ENCODE measurements at regions not wholly inside any gene's neighbourhood (a gene's known extent, or its start where the extent isn't known, plus 50 kb on each side); places are given as distances from the start of the nearest gene placed in this dataset.

DNA sequence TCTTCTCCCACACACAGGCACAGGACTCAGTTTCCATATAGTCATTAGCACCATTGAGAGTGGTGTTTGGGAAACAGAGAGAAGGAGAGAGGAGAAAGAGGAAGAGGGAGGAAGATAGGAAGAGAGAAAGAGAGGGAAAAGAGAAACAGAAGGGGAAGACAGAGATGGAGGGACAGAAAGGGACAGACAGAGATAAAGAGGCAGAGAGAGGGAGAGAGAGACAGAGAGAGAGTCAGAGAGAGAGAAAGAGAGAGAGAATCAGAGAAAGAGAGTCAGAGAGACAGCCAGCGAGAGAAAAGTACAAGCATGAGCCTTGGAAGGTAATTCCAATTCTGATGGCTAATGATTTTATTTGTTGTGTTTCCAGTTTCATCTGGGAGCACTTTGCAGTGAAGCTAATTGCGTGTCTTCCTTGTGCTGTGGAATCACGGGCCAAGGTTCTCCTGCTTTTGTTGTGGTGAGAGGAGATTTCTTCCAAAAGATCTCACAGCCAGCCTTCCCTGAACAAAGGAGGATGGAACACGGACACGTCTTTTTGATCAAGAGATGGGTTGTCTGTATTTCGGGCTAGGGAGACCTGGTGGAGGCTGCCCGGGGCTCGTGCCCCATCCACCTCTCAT, 153.6 kb upstream of the TWIST2 start:
- 96% methylated on average over 8 of the region's 8 CpGs for WGBS
- Histone ChIP-seq H3K36me3 (ENCODE audit: control insufficient read depth in 4 of 4, insufficient read depth in 3 of 4, low read depth in 1 of 4, low read length in 3 of 4) (no peaks in the 10 kb centered on the region), H3K27me3 (ENCODE audit: control insufficient read depth in 4 of 4, insufficient read depth in 4 of 4, low read length in 3 of 4) (no peaks in the 10 kb centered on the region), H3K27ac (ENCODE audit: low read depth in 1 of 2, low read length in 2 of 2) (no peak overlapping the region), H3K4me1 (ENCODE audit: control insufficient read depth in 4 of 4, insufficient read depth in 4 of 4, low read length in 3 of 4) (peaks cover 0 to 22% (median 5%) of the 10 kb centered on the region in 4 donors), H3K4me3 (ENCODE audit: low read depth in 1 of 3, low read length in 3 of 3) (no peak overlapping the region), H3K9me3 (ENCODE audit: control insufficient read depth in 4 of 4, low read length in 3 of 4) (no peaks in the 10 kb centered on the region), H3K9ac (ENCODE audit: low read depth in 1 of 2, low read length in 2 of 2) (no peak overlapping the region)
- DNase-seq (ENCODE audit: low spot score), result no peak
- no peak for TF ChIP-seq FOXA1 (IDR thresholded peaks at IDR 0.05)
- TF ChIP-seq, protein P1, sequence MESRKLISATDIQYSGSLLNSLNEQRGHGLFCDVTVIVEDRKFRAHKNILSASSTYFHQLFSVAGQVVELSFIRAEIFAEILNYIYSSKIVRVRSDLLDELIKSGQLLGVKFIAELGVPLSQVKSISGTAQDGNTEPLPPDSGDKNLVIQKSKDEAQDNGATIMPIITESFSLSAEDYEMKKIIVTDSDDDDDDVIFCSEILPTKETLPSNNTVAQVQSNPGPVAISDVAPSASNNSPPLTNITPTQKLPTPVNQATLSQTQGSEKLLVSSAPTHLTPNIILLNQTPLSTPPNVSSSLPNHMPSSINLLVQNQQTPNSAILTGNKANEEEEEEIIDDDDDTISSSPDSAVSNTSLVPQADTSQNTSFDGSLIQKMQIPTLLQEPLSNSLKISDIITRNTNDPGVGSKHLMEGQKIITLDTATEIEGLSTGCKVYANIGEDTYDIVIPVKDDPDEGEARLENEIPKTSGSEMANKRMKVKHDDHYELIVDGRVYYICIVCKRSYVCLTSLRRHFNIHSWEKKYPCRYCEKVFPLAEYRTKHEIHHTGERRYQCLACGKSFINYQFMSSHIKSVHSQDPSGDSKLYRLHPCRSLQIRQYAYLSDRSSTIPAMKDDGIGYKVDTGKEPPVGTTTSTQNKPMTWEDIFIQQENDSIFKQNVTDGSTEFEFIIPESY (IDR thresholded peaks at IDR 0.05), result no peak

DNA sequence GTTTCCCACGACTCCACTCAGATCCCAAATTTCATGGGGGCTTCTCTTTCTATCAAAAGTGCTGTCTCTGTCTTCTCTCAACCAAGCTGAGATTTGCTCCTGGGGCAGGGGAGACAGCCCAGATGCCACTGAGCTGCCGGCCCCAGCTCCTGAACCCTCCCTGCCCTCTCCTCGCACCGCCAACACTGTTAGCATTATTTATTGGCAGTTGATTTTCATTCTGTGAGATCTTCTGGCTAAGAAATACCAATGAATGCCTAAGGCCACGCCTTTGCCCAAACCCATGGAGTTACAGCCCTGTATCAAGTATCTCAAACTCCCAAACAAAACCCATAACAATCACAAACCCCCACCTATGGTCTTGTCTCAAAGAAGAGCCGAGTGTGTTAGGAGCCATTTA, 153.0 kb upstream of the TWIST2 start:
- no peak overlapping the region for H3K4me3 ChIP-seq (ENCODE audit: low read depth in 1 of 3, low read length in 3 of 3)
- no peaks in the 10 kb centered on the region for H3K36me3 ChIP-seq (ENCODE audit: control insufficient read depth in 4 of 4, insufficient read depth in 3 of 4, low read depth in 1 of 4, low read length in 3 of 4)
- no peaks in the 10 kb centered on the region for H3K9me3 ChIP-seq (ENCODE audit: control insufficient read depth in 4 of 4, low read length in 3 of 4)
- H3K27me3 ChIP-seq (ENCODE audit: control insufficient read depth in 4 of 4, insufficient read depth in 4 of 4, low read length in 3 of 4), result no peaks in the 10 kb centered on the region
- no peak overlapping the region for H3K27ac ChIP-seq (ENCODE audit: low read depth in 1 of 2, low read length in 2 of 2)
- no peak overlapping the region for H3K9ac ChIP-seq (ENCODE audit: low read depth in 1 of 2, low read length in 2 of 2)
- H3K4me1 ChIP-seq (ENCODE audit: control insufficient read depth in 4 of 4, insufficient read depth in 4 of 4, low read length in 3 of 4), result peaks cover 0 to 22% (median 5%) of the 10 kb centered on the region in 4 donors
- WGBS, result 71% methylated on average over 6 of the region's 6 CpGs
- DNase-seq (ENCODE audit: low spot score), result no peak
- no peak for TF ChIP-seq RXRA (IDR thresholded peaks at IDR 0.05)
- TF ChIP-seq, protein P2, sequence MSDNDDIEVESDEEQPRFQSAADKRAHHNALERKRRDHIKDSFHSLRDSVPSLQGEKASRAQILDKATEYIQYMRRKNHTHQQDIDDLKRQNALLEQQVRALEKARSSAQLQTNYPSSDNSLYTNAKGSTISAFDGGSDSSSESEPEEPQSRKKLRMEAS (IDR thresholded peaks at IDR 0.05), result no peak
- TF ChIP-seq, protein P3, sequence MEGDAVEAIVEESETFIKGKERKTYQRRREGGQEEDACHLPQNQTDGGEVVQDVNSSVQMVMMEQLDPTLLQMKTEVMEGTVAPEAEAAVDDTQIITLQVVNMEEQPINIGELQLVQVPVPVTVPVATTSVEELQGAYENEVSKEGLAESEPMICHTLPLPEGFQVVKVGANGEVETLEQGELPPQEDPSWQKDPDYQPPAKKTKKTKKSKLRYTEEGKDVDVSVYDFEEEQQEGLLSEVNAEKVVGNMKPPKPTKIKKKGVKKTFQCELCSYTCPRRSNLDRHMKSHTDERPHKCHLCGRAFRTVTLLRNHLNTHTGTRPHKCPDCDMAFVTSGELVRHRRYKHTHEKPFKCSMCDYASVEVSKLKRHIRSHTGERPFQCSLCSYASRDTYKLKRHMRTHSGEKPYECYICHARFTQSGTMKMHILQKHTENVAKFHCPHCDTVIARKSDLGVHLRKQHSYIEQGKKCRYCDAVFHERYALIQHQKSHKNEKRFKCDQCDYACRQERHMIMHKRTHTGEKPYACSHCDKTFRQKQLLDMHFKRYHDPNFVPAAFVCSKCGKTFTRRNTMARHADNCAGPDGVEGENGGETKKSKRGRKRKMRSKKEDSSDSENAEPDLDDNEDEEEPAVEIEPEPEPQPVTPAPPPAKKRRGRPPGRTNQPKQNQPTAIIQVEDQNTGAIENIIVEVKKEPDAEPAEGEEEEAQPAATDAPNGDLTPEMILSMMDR (IDR thresholded peaks at IDR 0.05; ENCODE audit: low read depth, low read length, missing input control), result no peak
- TF ChIP-seq, protein P1 (IDR thresholded peaks at IDR 0.05), result no peak
- TF ChIP-seq, protein P4, sequence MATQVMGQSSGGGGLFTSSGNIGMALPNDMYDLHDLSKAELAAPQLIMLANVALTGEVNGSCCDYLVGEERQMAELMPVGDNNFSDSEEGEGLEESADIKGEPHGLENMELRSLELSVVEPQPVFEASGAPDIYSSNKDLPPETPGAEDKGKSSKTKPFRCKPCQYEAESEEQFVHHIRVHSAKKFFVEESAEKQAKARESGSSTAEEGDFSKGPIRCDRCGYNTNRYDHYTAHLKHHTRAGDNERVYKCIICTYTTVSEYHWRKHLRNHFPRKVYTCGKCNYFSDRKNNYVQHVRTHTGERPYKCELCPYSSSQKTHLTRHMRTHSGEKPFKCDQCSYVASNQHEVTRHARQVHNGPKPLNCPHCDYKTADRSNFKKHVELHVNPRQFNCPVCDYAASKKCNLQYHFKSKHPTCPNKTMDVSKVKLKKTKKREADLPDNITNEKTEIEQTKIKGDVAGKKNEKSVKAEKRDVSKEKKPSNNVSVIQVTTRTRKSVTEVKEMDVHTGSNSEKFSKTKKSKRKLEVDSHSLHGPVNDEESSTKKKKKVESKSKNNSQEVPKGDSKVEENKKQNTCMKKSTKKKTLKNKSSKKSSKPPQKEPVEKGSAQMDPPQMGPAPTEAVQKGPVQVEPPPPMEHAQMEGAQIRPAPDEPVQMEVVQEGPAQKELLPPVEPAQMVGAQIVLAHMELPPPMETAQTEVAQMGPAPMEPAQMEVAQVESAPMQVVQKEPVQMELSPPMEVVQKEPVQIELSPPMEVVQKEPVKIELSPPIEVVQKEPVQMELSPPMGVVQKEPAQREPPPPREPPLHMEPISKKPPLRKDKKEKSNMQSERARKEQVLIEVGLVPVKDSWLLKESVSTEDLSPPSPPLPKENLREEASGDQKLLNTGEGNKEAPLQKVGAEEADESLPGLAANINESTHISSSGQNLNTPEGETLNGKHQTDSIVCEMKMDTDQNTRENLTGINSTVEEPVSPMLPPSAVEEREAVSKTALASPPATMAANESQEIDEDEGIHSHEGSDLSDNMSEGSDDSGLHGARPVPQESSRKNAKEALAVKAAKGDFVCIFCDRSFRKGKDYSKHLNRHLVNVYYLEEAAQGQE (IDR thresholded peaks at IDR 0.05), result no peak
